GM18519 (cell line): ENCODE measurements at regions not wholly inside any gene's neighbourhood (a gene's known extent, or its start where the extent isn't known, plus 50 kb on each side); places are given as distances from the start of the nearest gene placed in this dataset.

ENCODE experiments used
- ATAC-seq: cut with Tn5 transposase; IDR thresholded peaks from one replicate; pipeline ENCODE4 v1.9.1; 2021; ENCODE audit warnings: mild to moderate bottlenecking, moderate library complexity; ENCODE audit not compliant: unreplicated experiment, low FRiP score

GRCh38 chr10:121091961-121092719 is 241.0 kb downstream of the WDR11 start:
- no peak for ATAC-seq

GRCh38 chr10:121092720-121093095 is 241.5 kb downstream of the WDR11 start:
- no peak for ATAC-seq

GRCh38 chr10:121096617-121097431 is 245.7 kb downstream of the WDR11 start:
- no peak for ATAC-seq

- ATAC-seq, result no peak
Observed at GRCh38 chr10:121098211-121098610, 247.0 kb downstream of the WDR11 start.

GRCh38 chr10:121098751-121099150 is 247.6 kb downstream of the WDR11 start:
- ATAC-seq, result no peak

GRCh38 chr10:121099181-121099580 is 248.0 kb downstream of the WDR11 start:
- ATAC-seq, result no peak

GRCh38 chr10:121099592-121099991 is 248.4 kb downstream of the WDR11 start:
- ATAC-seq, result no peak

- ATAC-seq, result no peak
Observed at GRCh38 chr10:121101561-121101960, 250.4 kb downstream of the WDR11 start.

GRCh38 chr10:121102706-121103105 is 251.5 kb downstream of the WDR11 start:
- ATAC-seq, result no peak

GRCh38 chr10:121104476-121105111 is 253.4 kb downstream of the WDR11 start:
- no peak for ATAC-seq

- no peak for ATAC-seq
Observed at GRCh38 chr10:121106611-121107010, 255.4 kb downstream of the WDR11 start.

GRCh38 chr10:121108051-121108450 is 256.9 kb downstream of the WDR11 start:
- ATAC-seq, result no peak

GRCh38 chr10:121110369-121110768 is 259.2 kb downstream of the WDR11 start:
- ATAC-seq, result no peak

- ATAC-seq, result no peak
Observed at GRCh38 chr10:121112136-121112535, 261.0 kb downstream of the WDR11 start.

- no peak for ATAC-seq
Observed at GRCh38 chr10:121112579-121113384, 261.6 kb downstream of the WDR11 start.

GRCh38 chr10:121113385-121113696 is 262.2 kb downstream of the WDR11 start:
- ATAC-seq, result no peak

- ATAC-seq, result no peak
Observed at GRCh38 chr10:121113911-121114310, 262.7 kb downstream of the WDR11 start.

GRCh38 chr10:121115154-121115553 is 264.0 kb downstream of the WDR11 start:
- ATAC-seq, result no peak

- no peak for ATAC-seq
Observed at GRCh38 chr10:121121462-121121861, 270.3 kb downstream of the WDR11 start.

- ATAC-seq, result no peak
Observed at GRCh38 chr10:121127151-121127906, 276.2 kb downstream of the WDR11 start.
